ENCODE measurements at regions not wholly inside any gene's neighbourhood (a gene's known extent, or its start where the extent isn't known, plus 50 kb on each side); places are given as distances from the start of the nearest gene placed in this dataset.

DNA sequence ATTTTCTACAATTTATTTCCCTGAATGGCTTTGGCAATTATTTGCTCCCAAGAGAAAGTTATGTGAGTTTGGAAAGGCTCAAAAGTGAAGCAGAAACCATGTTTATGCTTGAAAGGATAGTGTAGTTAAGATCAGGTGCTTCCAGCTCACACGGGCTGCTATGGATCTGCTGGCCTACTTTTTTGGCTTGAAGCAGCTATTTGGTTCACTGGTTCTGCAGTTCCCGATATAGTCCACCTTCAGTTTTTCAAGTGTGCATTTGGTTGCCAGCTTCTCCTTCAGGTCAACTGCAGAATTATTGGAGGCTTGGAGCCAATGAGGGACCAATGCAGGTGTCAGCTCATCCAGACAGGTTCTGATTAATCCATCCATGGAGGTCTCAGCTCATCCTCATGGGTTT is 484.3 kb upstream of the SEMA3A start:
- no peak overlapping the region for H3K9ac ChIP-seq
- H3K79me2 ChIP-seq (ENCODE audit: low read depth), result no peaks in the 10 kb centered on the region
- no peaks in the 10 kb centered on the region for H3K9me3 ChIP-seq (ENCODE audit: low read depth)
- no peaks in the 10 kb centered on the region for H3F3A ChIP-seq (ENCODE audit: low read depth)
- no peaks in the 10 kb centered on the region for H4K20me1 ChIP-seq (ENCODE audit: low read depth)
- H3K27me3 ChIP-seq, result no peaks in the 10 kb centered on the region
- H3K36me3 Mint-ChIP-seq, result no peaks in the 10 kb centered on the region
- H3K4me3 Mint-ChIP-seq, result no peak overlapping the region
- no peak overlapping the region for H3K4me3 ChIP-seq
- no peak for TF ChIP-seq EZH2phosphoT487 (IDR thresholded peaks at IDR 0.05)
- TF ChIP-seq, protein P1, sequence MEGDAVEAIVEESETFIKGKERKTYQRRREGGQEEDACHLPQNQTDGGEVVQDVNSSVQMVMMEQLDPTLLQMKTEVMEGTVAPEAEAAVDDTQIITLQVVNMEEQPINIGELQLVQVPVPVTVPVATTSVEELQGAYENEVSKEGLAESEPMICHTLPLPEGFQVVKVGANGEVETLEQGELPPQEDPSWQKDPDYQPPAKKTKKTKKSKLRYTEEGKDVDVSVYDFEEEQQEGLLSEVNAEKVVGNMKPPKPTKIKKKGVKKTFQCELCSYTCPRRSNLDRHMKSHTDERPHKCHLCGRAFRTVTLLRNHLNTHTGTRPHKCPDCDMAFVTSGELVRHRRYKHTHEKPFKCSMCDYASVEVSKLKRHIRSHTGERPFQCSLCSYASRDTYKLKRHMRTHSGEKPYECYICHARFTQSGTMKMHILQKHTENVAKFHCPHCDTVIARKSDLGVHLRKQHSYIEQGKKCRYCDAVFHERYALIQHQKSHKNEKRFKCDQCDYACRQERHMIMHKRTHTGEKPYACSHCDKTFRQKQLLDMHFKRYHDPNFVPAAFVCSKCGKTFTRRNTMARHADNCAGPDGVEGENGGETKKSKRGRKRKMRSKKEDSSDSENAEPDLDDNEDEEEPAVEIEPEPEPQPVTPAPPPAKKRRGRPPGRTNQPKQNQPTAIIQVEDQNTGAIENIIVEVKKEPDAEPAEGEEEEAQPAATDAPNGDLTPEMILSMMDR (IDR thresholded peaks at IDR 0.05), result no peak
- TF ChIP-seq EZH2 (IDR thresholded peaks at IDR 0.05), result no peak
- H3K4me1 ChIP-seq, result no peaks in the 10 kb centered on the region
- no peak overlapping the region for H3K27ac Mint-ChIP-seq
- no peaks in the 10 kb centered on the region for H3K27me3 Mint-ChIP-seq (ENCODE audit: insufficient read depth, low read depth)
- H3K9me3 Mint-ChIP-seq, result no peaks in the 10 kb centered on the region
- peaks cover 6% of the 10 kb centered on the region for H3K4me1 Mint-ChIP-seq
- no peaks in the 10 kb centered on the region for H3K36me3 ChIP-seq
- DNase-seq (ENCODE audit: low spot score), result no peak
- peak overlapping the region; percentile 26 for H2AFZ ChIP-seq (replicated peaks)
- no peak overlapping the region for H3K27ac ChIP-seq
- H3K4me2 ChIP-seq, result no peak overlapping the region

- no peaks in the 10 kb centered on the region for H3F3A ChIP-seq (ENCODE audit: low read depth)
- no peak for DNase-seq (ENCODE audit: low spot score)
- no peak overlapping the region for H2AFZ ChIP-seq (replicated peaks)
- H3K9me3 ChIP-seq (ENCODE audit: low read depth), result no peaks in the 10 kb centered on the region
- no peak overlapping the region for H3K27ac ChIP-seq
- no peaks in the 10 kb centered on the region for H3K4me1 ChIP-seq
- H3K4me3 ChIP-seq, result no peak overlapping the region
- H3K4me2 ChIP-seq, result no peak overlapping the region
- Mint-ChIP-seq H3K36me3 (no peaks in the 10 kb centered on the region), H3K4me3 (no peak overlapping the region), H3K4me1 (peaks cover 6% of the 10 kb centered on the region), H3K27ac (no peak overlapping the region), H3K27me3 (ENCODE audit: insufficient read depth, low read depth) (no peaks in the 10 kb centered on the region), H3K9me3 (no peaks in the 10 kb centered on the region)
- no peaks in the 10 kb centered on the region for H3K79me2 ChIP-seq (ENCODE audit: low read depth)
- no peak overlapping the region for H3K9ac ChIP-seq
- no peaks in the 10 kb centered on the region for H3K27me3 ChIP-seq
- no peaks in the 10 kb centered on the region for H4K20me1 ChIP-seq (ENCODE audit: low read depth)
- no peaks in the 10 kb centered on the region for H3K36me3 ChIP-seq
- no peak for TF ChIP-seq EZH2 (IDR thresholded peaks at IDR 0.05)
- TF ChIP-seq EZH2phosphoT487 (IDR thresholded peaks at IDR 0.05), result no peak
- TF ChIP-seq, protein P1 (IDR thresholded peaks at IDR 0.05), result no peak
Measured at GRCh38 chr7:84677117-84677732, 482.6 kb upstream of the SEMA3A start.

- Histone ChIP-seq H3K9me3 (ENCODE audit: low read depth) (no peaks in the 10 kb centered on the region), H3K27me3 (no peaks in the 10 kb centered on the region), H4K20me1 (ENCODE audit: low read depth) (no peaks in the 10 kb centered on the region), H3F3A (ENCODE audit: low read depth) (no peaks in the 10 kb centered on the region), H3K4me2 (no peak overlapping the region), H3K4me3 (no peak overlapping the region), H3K27ac (no peak overlapping the region), H3K4me1 (no peaks in the 10 kb centered on the region), H3K79me2 (ENCODE audit: low read depth) (no peaks in the 10 kb centered on the region), H2AFZ (replicated peaks) (no peak overlapping the region), H3K36me3 (no peaks in the 10 kb centered on the region), H3K9ac (no peak overlapping the region)
- Mint-ChIP-seq H3K27me3 (ENCODE audit: insufficient read depth, low read depth) (no peaks in the 10 kb centered on the region), H3K27ac (no peak overlapping the region), H3K9me3 (no peaks in the 10 kb centered on the region), H3K4me1 (peaks cover 2% of the 10 kb centered on the region), H3K4me3 (no peak overlapping the region), H3K36me3 (no peaks in the 10 kb centered on the region)
- no peak for DNase-seq (ENCODE audit: low spot score)
- TF ChIP-seq, protein P1 (IDR thresholded peaks at IDR 0.05), result no peak
- TF ChIP-seq EZH2phosphoT487 (IDR thresholded peaks at IDR 0.05), result no peak
Measured at GRCh38 chr7:84675633-84676034, 481.0 kb upstream of the SEMA3A start.

All from neural progenitor cell (in vitro differentiated cells).